ENCODE measurements at regions not wholly inside any gene's neighbourhood (a gene's known extent, or its start where the extent isn't known, plus 50 kb on each side); places are given as distances from the start of the nearest gene placed in this dataset.

DNA sequence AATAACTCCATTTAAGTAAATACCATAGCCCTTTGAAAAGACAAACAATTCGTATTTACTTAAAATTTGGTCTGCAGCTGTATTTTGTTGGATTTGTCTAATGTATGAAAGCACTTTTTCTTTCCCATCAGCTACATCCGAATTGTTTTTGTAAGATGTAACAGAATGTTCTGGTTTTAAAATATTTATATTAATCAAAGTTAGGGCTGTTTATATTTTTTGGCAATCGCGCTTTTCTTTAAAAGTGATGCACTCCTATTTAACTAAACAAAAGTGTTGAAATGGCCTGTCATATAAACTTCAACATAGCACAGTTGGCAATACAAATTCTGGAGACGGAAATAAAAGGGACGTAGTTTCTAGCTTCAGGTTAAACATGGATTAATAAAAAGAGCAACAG lies 216.3 kb upstream of the ADGRL2 start:
- intact Hi-C loops (cut with DNase I; ENCODE audit: low total_unique reads), result no loop called here
- WGBS, 2 donors, result 67 to 68% methylated on average over 6 of the region's 6 CpGs
- TF ChIP-seq POLR2A (IDR thresholded peaks at IDR 0.05) (no peak), CTCF (IDR thresholded peaks at IDR 0.05) (no peak)
- Histone ChIP-seq H3K36me3 (ENCODE audit: low read depth, missing control alignments) (no peaks in the 10 kb centered on the region), H3K9me3 (no peaks in the 10 kb centered on the region), H3K4me1 (no peaks in the 10 kb centered on the region), H3K27ac (no peak overlapping the region), H3K27me3 (no peaks in the 10 kb centered on the region), H3K4me3 (no peak overlapping the region)
- no peak for DNase-seq

GRCh38 chr1:81583878-81584277 lies 216.9 kb upstream of the ADGRL2 start:
- intact Hi-C loops (cut with DNase I; ENCODE audit: low total_unique reads), result no loop called here
- Histone ChIP-seq H3K27me3 (no peaks in the 10 kb centered on the region), H3K36me3 (ENCODE audit: low read depth, missing control alignments) (no peaks in the 10 kb centered on the region), H3K4me3 (no peak overlapping the region), H3K9me3 (no peaks in the 10 kb centered on the region), H3K4me1 (no peaks in the 10 kb centered on the region), H3K27ac (no peak overlapping the region)
- no peak for DNase-seq
- 69 to 71% methylated on average over 4 of the region's 4 CpGs for WGBS, 2 donors
- TF ChIP-seq POLR2A (IDR thresholded peaks at IDR 0.05), result no peak
- TF ChIP-seq CTCF (IDR thresholded peaks at IDR 0.05), result no peak

GRCh38 chr1:81582467-81582986 lies 218.2 kb upstream of the ADGRL2 start:
- H3K27ac ChIP-seq, result no peak overlapping the region
- no peak for DNase-seq
- no peaks in the 10 kb centered on the region for H3K36me3 ChIP-seq (ENCODE audit: low read depth, missing control alignments)
- intact Hi-C loops (cut with DNase I; ENCODE audit: low total_unique reads), result no loop called here
- H3K9me3 ChIP-seq, result no peaks in the 10 kb centered on the region
- WGBS, 2 donors, result 80 to 82% methylated on average over 2 of the region's 2 CpGs
- no peak overlapping the region for H3K4me3 ChIP-seq
- no peaks in the 10 kb centered on the region for H3K4me1 ChIP-seq
- no peaks in the 10 kb centered on the region for H3K27me3 ChIP-seq
- TF ChIP-seq CTCF (IDR thresholded peaks at IDR 0.05), result no peak
- TF ChIP-seq POLR2A (IDR thresholded peaks at IDR 0.05), result no peak

GRCh38 chr1:81578867-81579266 lies 221.9 kb upstream of the ADGRL2 start:
- intact Hi-C loops (cut with DNase I; ENCODE audit: low total_unique reads), result no loop called here
- no peak for DNase-seq
- no peaks in the 10 kb centered on the region for H3K9me3 ChIP-seq
- no peaks in the 10 kb centered on the region for H3K4me1 ChIP-seq
- no peak overlapping the region for H3K4me3 ChIP-seq
- H3K36me3 ChIP-seq (ENCODE audit: low read depth, missing control alignments), result no peaks in the 10 kb centered on the region
- TF ChIP-seq CTCF (IDR thresholded peaks at IDR 0.05) (no peak), POLR2A (IDR thresholded peaks at IDR 0.05) (no peak)
- H3K27ac ChIP-seq, result no peak overlapping the region
- H3K27me3 ChIP-seq, result no peaks in the 10 kb centered on the region

DNA sequence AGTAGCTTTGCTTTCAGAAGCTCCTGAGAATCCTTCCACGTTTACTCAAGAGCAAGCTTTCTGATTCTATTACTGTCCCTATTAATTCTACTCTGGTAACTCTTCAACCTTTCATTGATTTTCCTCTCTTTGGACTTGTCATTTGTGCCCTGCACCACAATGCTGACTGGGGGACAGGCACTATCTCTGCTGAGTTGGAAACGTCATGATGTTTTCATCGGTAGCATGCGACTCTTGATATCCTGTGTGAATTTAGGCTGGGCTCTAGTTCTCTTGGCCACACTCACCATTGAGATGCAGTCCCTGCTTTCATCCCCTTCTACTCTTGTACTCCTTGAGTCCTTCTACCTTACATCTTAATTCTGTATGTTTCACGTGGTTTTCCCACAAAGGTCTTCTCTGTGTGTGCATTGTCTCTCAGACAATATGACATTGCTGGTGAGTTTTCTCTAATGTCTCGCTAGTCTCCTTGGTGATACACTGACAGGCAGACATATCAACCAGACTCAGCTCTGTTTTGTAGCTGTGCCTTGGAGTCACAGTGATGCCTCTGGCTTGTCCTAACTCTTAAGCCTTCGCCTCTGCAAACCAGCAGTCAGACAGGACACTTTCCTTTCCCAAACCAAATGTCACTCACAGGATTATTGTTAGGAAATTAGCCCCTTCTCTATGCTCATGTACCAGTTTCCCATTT lies 223.6 kb upstream of the ADGRL2 start:
- TF ChIP-seq POLR2A (IDR thresholded peaks at IDR 0.05), result no peak
- TF ChIP-seq CTCF (IDR thresholded peaks at IDR 0.05), result no peak
- Histone ChIP-seq H3K27ac (no peak overlapping the region), H3K4me1 (no peaks in the 10 kb centered on the region), H3K36me3 (ENCODE audit: low read depth, missing control alignments) (no peaks in the 10 kb centered on the region), H3K27me3 (no peaks in the 10 kb centered on the region), H3K9me3 (no peaks in the 10 kb centered on the region), H3K4me3 (no peak overlapping the region)
- intact Hi-C loops (cut with DNase I; ENCODE audit: low total_unique reads), result no loop called here
- WGBS, 2 donors, result 90 to 96% methylated on average over 7 of the region's 7 CpGs
- DNase-seq, result no peak
